NT2/D1 (cell line): ENCODE measurements at regions not wholly inside any gene's neighbourhood (a gene's known extent, or its start where the extent isn't known, plus 50 kb on each side); places are given as distances from the start of the nearest gene placed in this dataset.

Source experiments
- SUZ12 ChIP-seq: IDR thresholded peaks from 2 replicates; pipeline ENCODE4 v1.6.1; 2011; ENCODE audit not compliant: insufficient read length, insufficient read depth; ENCODE audit errors: extremely low read depth
- YY1 ChIP-seq: IDR thresholded peaks from 2 replicates; pipeline ENCODE4 v1.6.1; 2011; ENCODE audit not compliant: insufficient read length, insufficient read depth
- ZNF274 ChIP-seq: IDR thresholded peaks from 2 replicates; pipeline ENCODE4 v1.6.1; 2011; ENCODE audit warnings: mild to moderate bottlenecking, low read depth, low read length

- TF ChIP-seq SUZ12 = no peak
- TF ChIP-seq ZNF274 = no peak
- no peak for TF ChIP-seq YY1
Observed at GRCh38 chr9:34823778-34824177, 113.8 kb upstream of the CCL21 start.
